Left ventricle myocardium inferior (tissue), 1 donor: ENCODE measurements at regions not wholly inside any gene's neighbourhood (a gene's known extent, or its start where the extent isn't known, plus 50 kb on each side); places are given as distances from the start of the nearest gene placed in this dataset.

ENCODE experiments used
- DNase-seq: peaks from one replicate; pipeline ENCODE4 v3.0.0-alpha.2; 2020
- H3K27ac ChIP-seq: fragments of 200-600 bp; replicated peaks from 2 replicates; pipeline ENCODE4 v1.8.0; 2021
- H3K27me3 ChIP-seq: fragments of 200-600 bp; 2 replicates; pipeline ENCODE4 v1.8.0; 2021; ENCODE audit warnings: low read depth
- H3K36me3 ChIP-seq: fragments of 200-600 bp; 2 replicates; pipeline ENCODE4 v1.8.0; 2021
- H3K4me1 ChIP-seq: fragments of 200-600 bp; 2 replicates; pipeline ENCODE4 v1.8.0; 2021
- H3K4me3 ChIP-seq: fragments of 200-600 bp; 2 replicates; pipeline ENCODE4 v1.8.0; 2021; ENCODE audit warnings: mild to moderate bottlenecking, moderate library complexity
- H3K9me3 ChIP-seq: fragments of 200-600 bp; replicated peaks from 2 replicates; pipeline ENCODE4 v1.8.0; 2021
- intact Hi-C: fragments of 100-400 bp; cut with micrococcal nuclease; formaldehyde crosslinking; loops from one replicate; pipeline ENCODE4 v1.11.0; 2022
- TF ChIP-seq, protein P1 (sequence below): fragments of 200-600 bp; IDR thresholded peaks from 2 replicates; pipeline ENCODE4 v1.8.0; 2021; ENCODE audit warnings: antibody characterized with exemption, mild to moderate bottlenecking, borderline replicate concordance
- donor health status: DM: no; HTN: yes; CAD: no; lungs with severe emphysema.

DNA sequence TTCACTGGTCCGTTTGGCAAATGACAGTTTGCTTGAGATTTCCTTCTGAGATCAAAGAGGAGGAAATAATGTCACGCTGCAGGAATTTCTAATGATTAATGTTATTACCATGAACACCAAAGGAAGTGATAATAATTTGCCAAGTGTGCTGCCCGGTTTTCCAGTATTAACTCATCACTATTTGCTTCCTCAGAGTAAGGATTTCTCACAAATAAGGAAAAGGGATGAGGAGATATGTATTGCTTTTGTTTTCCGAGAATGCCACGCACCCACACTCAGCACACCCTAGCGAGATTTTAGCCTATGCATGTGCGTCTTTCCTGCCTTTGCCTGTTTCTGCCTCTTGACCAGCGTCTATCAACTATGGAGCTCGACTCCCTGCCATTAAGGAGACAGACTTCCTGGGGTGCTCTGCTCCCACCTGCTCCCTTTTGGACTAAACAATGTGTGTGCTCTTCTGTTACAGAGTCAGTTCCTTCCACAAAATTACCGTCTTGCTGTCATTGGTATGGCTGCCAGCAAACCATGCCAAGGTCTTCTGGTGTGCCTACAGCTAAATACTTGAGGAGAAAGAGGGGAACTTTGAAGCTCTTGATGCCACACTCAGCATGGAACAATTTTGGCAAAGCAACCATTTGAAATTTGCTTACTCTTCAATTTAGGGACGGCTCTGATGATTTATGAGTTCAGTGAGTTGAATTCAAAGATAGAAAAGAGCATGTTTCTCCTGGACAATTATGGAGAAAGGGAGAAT, 393.1 kb upstream of the ZFP42 start:
- Histone ChIP-seq H3K4me1 (peaks cover 7% of the 10 kb centered on the region), H3K27ac (no peak overlapping the region), H3K4me3 (no peak overlapping the region), H3K27me3 (peaks cover 7% of the 10 kb centered on the region), H3K36me3 (no peaks in the 10 kb centered on the region), H3K9me3 (no peaks in the 10 kb centered on the region)
- TF ChIP-seq, protein P1, sequence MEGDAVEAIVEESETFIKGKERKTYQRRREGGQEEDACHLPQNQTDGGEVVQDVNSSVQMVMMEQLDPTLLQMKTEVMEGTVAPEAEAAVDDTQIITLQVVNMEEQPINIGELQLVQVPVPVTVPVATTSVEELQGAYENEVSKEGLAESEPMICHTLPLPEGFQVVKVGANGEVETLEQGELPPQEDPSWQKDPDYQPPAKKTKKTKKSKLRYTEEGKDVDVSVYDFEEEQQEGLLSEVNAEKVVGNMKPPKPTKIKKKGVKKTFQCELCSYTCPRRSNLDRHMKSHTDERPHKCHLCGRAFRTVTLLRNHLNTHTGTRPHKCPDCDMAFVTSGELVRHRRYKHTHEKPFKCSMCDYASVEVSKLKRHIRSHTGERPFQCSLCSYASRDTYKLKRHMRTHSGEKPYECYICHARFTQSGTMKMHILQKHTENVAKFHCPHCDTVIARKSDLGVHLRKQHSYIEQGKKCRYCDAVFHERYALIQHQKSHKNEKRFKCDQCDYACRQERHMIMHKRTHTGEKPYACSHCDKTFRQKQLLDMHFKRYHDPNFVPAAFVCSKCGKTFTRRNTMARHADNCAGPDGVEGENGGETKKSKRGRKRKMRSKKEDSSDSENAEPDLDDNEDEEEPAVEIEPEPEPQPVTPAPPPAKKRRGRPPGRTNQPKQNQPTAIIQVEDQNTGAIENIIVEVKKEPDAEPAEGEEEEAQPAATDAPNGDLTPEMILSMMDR, result no peak
- DNase-seq, result no peak
- intact Hi-C loops, result no loop called here

DNA sequence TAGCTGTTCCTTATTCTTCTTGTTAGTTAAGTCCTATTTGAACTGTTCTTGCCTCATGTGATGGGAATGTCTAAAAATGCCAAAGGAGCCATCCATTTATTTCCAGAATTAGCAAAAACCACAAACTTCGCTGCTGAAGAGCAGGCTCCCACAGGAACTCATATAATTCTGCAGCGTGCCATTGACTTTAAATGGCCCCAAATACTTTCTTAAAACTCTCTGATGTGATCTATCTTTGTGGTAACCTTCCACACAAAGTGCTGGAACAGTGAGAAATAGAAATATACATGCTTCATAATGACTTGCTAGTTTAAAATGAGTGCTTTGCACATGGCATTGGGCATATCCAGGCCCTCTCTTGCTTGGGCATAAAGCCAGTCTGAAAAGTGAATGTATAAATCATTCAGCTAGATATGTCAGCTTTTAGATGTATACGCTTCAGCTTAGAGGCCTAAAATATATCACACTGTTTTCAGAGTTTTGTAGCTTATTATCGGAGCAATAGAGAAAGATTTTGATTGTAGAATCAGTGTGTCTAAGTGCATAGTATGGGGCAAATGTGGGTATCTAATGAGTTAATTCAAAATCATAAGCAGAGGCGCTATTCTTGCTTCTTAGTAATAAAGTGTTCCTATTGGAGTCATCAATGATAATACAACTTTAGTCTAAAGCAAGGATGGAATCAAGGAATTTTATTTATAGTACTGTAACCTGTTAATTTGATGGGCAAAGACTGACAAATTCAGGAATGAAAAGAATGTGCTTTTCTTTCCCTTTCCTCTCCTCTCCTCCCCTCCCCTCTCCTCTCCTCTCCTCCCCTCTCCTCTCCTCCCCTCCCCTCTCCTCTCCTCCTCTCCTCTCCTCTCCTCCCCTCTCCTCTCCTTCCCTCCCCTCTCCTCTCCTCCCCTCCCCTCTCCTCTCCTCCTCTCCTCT, 392.2 kb upstream of the ZFP42 start:
- peaks cover 7% of the 10 kb centered on the region for H3K27me3 ChIP-seq
- H3K9me3 ChIP-seq, result no peaks in the 10 kb centered on the region
- H3K27ac ChIP-seq, result no peak overlapping the region
- no peaks in the 10 kb centered on the region for H3K36me3 ChIP-seq
- intact Hi-C loops, result no loop called here
- TF ChIP-seq, protein P1, result no peak
- no peak for DNase-seq
- H3K4me3 ChIP-seq, result no peak overlapping the region
- H3K4me1 ChIP-seq, result peaks cover 7% of the 10 kb centered on the region

DNA sequence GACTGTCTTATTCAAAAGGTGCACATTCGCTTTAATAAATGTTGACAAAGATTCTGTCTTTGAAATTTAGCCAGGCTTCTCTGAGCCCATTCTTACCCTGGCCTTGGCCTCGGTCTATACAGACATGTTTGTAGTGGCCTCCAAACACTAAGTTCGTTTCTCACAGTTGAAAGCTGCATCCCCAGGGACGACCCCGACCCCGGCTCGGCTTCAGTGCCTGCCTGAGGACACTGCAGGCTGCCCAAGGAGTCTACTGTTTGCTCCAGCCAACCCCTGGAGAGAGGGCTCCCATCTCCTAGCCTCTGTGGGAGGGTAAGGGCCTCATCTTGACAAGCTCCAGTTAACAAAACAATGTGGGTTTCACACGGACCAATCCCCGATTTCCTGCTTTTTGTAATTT, 390.6 kb upstream of the ZFP42 start:
- intact Hi-C loops, result no loop called here
- H3K27me3 ChIP-seq, result peaks cover 7% of the 10 kb centered on the region
- no peak for DNase-seq

DNA sequence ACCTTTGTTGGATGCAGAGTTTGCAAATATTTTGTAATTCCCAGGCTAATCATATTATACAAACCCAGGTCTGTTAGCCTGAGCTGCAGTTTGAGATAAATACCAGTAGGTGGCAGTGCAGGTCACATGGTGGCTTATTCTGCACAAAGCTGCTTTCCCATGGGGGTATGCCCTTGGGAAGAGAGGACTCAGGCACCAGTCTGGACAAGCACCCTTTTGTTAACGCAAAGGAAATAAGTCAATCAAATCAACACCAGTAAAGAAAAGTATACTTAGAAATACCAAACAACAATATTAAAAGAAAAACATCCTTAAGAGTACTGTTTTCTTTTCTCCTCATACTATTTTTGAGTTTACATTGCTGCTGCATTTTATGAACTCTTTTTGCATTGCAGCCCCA, 389.0 kb upstream of the ZFP42 start:
- Histone ChIP-seq H3K4me1 (peaks cover 7% of the 10 kb centered on the region), H3K9me3 (no peaks in the 10 kb centered on the region), H3K27me3 (peaks cover 7% of the 10 kb centered on the region), H3K27ac (no peak overlapping the region), H3K36me3 (no peaks in the 10 kb centered on the region), H3K4me3 (no peak overlapping the region)
- no peak for DNase-seq
- TF ChIP-seq, protein P1, result peak; percentile 91
- intact Hi-C loops, result no loop called here

More for the DNA sequence above, 390.6 kb upstream of the ZFP42 start:
- no peaks in the 10 kb centered on the region for H3K36me3 ChIP-seq
- H3K4me3 ChIP-seq, result no peak overlapping the region
- H3K4me1 ChIP-seq, result peaks cover 7% of the 10 kb centered on the region
- TF ChIP-seq, protein P1, result no peak
- H3K9me3 ChIP-seq, result no peaks in the 10 kb centered on the region
- H3K27ac ChIP-seq, result no peak overlapping the region

DNA sequence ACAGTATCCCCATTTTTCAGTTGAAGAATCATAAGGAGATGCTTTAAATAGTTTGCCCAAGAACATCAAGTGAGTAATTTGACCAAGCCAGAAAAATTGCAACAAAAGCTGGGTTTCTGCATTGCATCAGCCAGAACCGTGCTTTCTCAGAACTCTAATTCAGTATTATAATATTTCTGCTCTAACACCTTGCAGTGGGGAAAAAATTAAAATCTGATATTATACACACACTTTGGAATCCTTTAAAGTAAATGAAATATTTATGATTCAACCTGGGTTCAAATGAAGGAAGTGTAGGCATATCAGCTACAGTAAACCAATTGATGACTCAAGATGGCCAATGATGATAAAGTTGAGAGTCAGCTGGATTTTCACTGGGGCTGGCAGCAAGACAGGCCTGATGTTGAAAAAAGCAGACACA, 387.6 kb upstream of the ZFP42 start:
- H3K4me1 ChIP-seq, result peaks cover under 1% of the 10 kb centered on the region
- H3K36me3 ChIP-seq, result no peaks in the 10 kb centered on the region
- peaks cover 7% of the 10 kb centered on the region for H3K27me3 ChIP-seq
- H3K4me3 ChIP-seq, result no peak overlapping the region
- TF ChIP-seq, protein P1, result no peak
- no peaks in the 10 kb centered on the region for H3K9me3 ChIP-seq
- intact Hi-C loops, result no loop called here
- DNase-seq, result no peak
- H3K27ac ChIP-seq, result no peak overlapping the region
